ENCODE measurements at regions not wholly inside any gene's neighbourhood (a gene's known extent, or its start where the extent isn't known, plus 50 kb on each side); places are given as distances from the start of the nearest gene placed in this dataset.
"Not testable (repeated sequence)": the region's sequence is repeated elsewhere in the genome, so short reads cannot be mapped to it uniquely, and the experiment has no call there.

DNA sequence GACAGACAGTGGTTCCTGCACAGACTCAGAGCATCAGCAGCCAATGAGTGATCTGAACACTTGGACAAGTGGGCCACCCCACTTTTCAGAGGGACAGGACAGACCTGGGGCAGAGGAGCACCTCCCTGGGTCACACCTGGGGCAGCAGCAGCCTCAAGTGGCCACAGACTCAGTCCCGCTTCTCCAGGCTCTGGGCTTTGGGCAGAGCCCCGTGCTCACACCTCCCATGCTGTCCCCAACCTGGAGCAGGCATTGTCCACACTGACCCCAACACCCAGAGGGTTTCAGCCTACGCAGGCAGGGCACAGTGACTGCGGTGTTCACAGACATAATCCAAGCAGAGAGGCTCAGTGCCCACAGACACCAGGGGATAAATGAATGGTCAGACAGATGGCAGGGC lies 135.5 kb upstream of the SFSWAP start:
- Histone ChIP-seq H3K4me1 (no peaks in the 10 kb centered on the region), H3K27ac (no peak overlapping the region), H3K9me3 (no peaks in the 10 kb centered on the region), H3K4me3 (no peak overlapping the region), H3K27me3 (no peaks in the 10 kb centered on the region), H3K36me3 (no peaks in the 10 kb centered on the region)
- DNase-seq: no peak
- TF ChIP-seq POLR2A (IDR thresholded peaks at IDR 0.05) (no peak), CTCF (IDR thresholded peaks at IDR 0.05) (no peak)

DNA sequence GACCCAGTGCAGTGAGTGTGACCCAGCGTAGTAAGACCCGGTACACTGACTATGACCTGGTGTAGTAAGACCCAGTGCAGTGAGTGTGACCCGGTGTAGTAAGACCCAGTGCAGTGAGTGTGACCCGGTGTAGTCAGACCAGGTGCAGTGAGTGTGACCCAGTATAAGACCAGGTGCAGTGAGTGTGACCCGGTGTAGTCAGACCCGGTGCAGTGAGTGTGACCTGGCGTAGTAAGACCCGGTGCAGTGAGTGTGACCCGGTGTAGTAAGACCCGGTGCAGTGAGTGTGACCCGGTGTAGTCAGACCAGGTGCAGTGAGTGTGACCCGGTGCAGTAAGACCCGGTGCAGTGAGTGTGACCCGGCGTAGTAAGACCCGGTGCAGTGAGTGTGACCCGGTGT lies 134.2 kb upstream of the SFSWAP start:
- not testable (repeated sequence) for H3K4me1 ChIP-seq, H3K27ac ChIP-seq, DNase-seq, H3K36me3 ChIP-seq, H3K9me3 ChIP-seq, H3K27me3 ChIP-seq, H3K4me3 ChIP-seq

- Histone ChIP-seq H3K27me3 (no peaks in the 10 kb centered on the region), H3K36me3 (no peaks in the 10 kb centered on the region), H3K27ac (no peak overlapping the region), H3K9me3 (no peaks in the 10 kb centered on the region), H3K4me1 (no peaks in the 10 kb centered on the region), H3K4me3 (no peak overlapping the region)
- no peak for DNase-seq
- no peak for TF ChIP-seq CTCF (IDR thresholded peaks at IDR 0.05)
- TF ChIP-seq POLR2A (IDR thresholded peaks at IDR 0.05): no peak
Observed at GRCh38 chr12:131577766-131578165, 133.1 kb upstream of the SFSWAP start.

DNA sequence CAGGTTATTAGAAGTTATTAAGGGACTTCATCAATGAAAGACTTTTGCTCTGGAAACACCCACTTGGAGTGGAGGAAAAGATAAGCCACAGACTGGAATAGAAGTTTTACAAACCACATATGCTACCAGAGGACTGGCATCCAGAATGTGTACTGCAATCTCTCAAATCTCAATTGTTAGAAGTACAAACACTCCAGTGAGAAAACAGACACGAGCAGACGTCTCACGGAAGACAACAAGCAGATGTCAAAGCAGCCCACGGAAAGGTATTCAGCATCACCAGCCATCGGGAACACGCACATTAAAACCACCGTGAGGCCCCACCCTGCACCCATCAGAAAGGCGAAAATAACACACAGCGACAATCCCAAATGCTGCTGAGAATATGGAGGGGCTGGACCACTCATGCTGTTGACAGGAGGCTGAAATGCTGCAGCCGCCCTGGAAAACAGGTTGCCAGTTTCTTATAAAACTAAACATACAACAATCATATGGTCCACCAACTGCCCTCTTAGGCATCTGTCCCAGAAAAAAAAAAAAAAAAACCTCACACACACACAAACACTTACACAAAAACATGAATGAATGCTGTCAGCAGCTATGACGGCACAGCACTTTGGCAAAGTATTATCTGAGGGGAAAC lies 131.9 kb upstream of the SFSWAP start:
- Histone ChIP-seq H3K4me1 (no peaks in the 10 kb centered on the region), H3K27me3 (no peaks in the 10 kb centered on the region), H3K4me3 (no peak overlapping the region), H3K36me3 (no peaks in the 10 kb centered on the region), H3K27ac (no peak overlapping the region), H3K9me3 (no peaks in the 10 kb centered on the region)
- DNase-seq: no peak
- no peak for TF ChIP-seq CTCF (IDR thresholded peaks at IDR 0.05)
- no peak for TF ChIP-seq POLR2A (IDR thresholded peaks at IDR 0.05)

DNA sequence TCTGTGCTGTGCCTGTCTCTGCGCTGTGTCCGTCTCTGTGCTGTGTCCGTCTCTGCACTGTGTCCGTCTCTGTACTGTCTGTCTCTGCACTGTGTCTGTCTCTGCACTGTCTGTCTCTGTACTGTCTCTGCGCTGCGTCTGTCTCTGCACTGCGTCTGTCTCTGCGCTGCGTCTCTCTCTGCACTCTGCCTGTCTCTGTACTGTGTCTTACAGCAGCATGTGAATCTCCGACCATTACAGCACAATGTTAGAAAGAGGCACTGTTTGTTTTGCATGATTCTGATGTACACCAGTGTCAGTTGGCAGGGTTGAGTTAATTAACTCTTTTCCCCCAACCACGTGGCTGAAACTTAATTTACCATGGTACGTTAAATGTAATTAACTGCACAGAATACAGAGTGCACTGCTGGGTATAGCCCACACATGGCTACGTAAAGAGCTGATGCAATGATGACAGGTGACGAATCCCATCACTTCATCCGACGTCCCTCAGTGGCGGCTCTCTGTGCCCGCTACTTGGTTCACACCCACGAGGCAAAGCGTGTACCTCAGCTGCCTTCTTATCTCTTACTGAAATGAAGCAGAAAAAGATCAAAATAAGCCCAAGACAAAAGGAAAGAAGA lies 127.7 kb upstream of the SFSWAP start:
- TF ChIP-seq POLR2A (IDR thresholded peaks at IDR 0.05): no peak
- TF ChIP-seq CTCF (IDR thresholded peaks at IDR 0.05): no peak
- no peaks in the 10 kb centered on the region for H3K27me3 ChIP-seq
- no peak overlapping the region for H3K4me3 ChIP-seq
- no peaks in the 10 kb centered on the region for H3K4me1 ChIP-seq
- DNase-seq: no peak
- no peaks in the 10 kb centered on the region for H3K36me3 ChIP-seq
- H3K9me3 ChIP-seq: peaks cover 0 to 8% (median 0%) of the 10 kb centered on the region in 4 donors
- no peak overlapping the region for H3K27ac ChIP-seq

- Histone ChIP-seq H3K4me1 (no peaks in the 10 kb centered on the region), H3K9me3 (peaks cover 0 to 8% (median 0%) of the 10 kb centered on the region in 4 donors), H3K36me3 (no peaks in the 10 kb centered on the region), H3K4me3 (no peak overlapping the region), H3K27ac (no peak overlapping the region), H3K27me3 (no peaks in the 10 kb centered on the region)
- no peak for TF ChIP-seq POLR2A (IDR thresholded peaks at IDR 0.05)
- TF ChIP-seq CTCF (IDR thresholded peaks at IDR 0.05): no peak
- peak in 1 of 3 donors; percentile 34 for DNase-seq
Observed at GRCh38 chr12:131586269-131586668, 124.6 kb upstream of the SFSWAP start.
